Progenitor cell of endocrine pancreas (in vitro differentiated cells): ENCODE measurements at regions not wholly inside any gene's neighbourhood (a gene's known extent, or its start where the extent isn't known, plus 50 kb on each side); places are given as distances from the start of the nearest gene placed in this dataset.

ENCODE experiments used
- DNase-seq: peaks from one replicate; pipeline ENCODE4 v3.0.0; 2021; ENCODE audit warnings: low spot score; ENCODE audit not compliant: unreplicated experiment
- H3K27ac Mint-ChIP-seq: 2 replicates; pipeline ENCODE4 v1.8.0; 2021; ENCODE audit warnings: mild to moderate bottlenecking, moderate library complexity, mixed read lengths
- H3K27me3 Mint-ChIP-seq: 2 replicates; pipeline ENCODE4 v1.8.0; 2021; ENCODE audit warnings: mixed read lengths
- H3K36me3 Mint-ChIP-seq: 2 replicates; pipeline ENCODE4 v1.8.0; 2022; ENCODE audit warnings: mixed read lengths; ENCODE audit not compliant: insufficient read depth
- H3K4me1 Mint-ChIP-seq: 2 replicates; pipeline ENCODE4 v1.8.0; 2021; ENCODE audit warnings: low read depth, mixed read lengths
- H3K4me3 Mint-ChIP-seq: 2 replicates; pipeline ENCODE4 v1.8.0; 2021; ENCODE audit warnings: low read depth, mild to moderate bottlenecking, moderate library complexity, mixed read lengths
- H3K9me3 Mint-ChIP-seq: 2 replicates; pipeline ENCODE4 v1.8.0; 2021; ENCODE audit warnings: low read depth, mixed read lengths
- TF ChIP-seq, protein P1 (sequence below): fragments of 200-600 bp; sonication (generic); IDR thresholded peaks from one replicate; pipeline ENCODE4 v1.5.0; 2021; ENCODE audit warnings: antibody characterized with exemption, mild to moderate bottlenecking; ENCODE audit not compliant: unreplicated experiment

DNA sequence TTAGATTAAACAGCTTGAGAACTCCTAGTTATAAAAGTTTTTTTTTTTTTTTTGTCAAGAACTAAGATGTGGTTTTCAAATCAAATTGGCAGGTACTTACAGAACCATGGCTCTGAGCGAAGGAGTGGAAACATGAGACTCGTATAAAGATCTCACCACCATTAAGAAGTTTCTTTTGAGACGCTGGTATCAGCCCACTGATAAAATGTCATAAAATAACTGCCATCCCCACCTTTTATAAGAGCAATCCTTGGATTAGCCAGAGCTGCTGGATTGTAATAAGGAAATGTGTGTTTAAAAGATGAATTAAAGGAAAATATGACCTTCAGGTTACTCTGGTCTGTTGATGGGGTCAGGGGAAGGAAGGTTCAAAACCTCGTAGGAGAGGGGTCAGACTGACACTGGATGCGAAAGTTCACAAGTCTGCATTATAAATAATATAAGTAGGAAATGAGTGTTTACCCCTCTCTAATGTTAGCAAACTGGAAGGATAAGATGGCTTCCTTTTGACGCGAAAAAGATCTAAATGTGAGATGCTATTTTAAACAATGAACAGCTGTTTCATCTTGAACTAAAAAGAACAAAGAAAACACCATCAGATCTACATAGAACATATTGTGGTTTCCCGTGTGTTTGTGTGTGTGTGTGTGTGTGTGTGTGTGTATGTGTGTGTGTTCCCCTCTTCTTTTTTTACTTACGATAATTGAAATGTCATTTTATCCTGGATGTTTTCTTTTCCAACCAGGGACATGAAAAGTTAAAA lies 386.8 kb upstream of the JAG1 start:
- Mint-ChIP-seq H3K4me3 (no peak overlapping the region), H3K4me1 (peaks cover 23% of the 10 kb centered on the region), H3K27ac (no peak overlapping the region), H3K27me3 (no peaks in the 10 kb centered on the region), H3K36me3 (no peaks in the 10 kb centered on the region), H3K9me3 (no peaks in the 10 kb centered on the region)
- TF ChIP-seq, protein P1, sequence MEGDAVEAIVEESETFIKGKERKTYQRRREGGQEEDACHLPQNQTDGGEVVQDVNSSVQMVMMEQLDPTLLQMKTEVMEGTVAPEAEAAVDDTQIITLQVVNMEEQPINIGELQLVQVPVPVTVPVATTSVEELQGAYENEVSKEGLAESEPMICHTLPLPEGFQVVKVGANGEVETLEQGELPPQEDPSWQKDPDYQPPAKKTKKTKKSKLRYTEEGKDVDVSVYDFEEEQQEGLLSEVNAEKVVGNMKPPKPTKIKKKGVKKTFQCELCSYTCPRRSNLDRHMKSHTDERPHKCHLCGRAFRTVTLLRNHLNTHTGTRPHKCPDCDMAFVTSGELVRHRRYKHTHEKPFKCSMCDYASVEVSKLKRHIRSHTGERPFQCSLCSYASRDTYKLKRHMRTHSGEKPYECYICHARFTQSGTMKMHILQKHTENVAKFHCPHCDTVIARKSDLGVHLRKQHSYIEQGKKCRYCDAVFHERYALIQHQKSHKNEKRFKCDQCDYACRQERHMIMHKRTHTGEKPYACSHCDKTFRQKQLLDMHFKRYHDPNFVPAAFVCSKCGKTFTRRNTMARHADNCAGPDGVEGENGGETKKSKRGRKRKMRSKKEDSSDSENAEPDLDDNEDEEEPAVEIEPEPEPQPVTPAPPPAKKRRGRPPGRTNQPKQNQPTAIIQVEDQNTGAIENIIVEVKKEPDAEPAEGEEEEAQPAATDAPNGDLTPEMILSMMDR: no peak
- no peak for DNase-seq

- no peaks in the 10 kb centered on the region for H3K36me3 Mint-ChIP-seq
- no peak overlapping the region for H3K27ac Mint-ChIP-seq
- H3K4me3 Mint-ChIP-seq: no peak overlapping the region
- TF ChIP-seq, protein P1: no peak
- H3K4me1 Mint-ChIP-seq: peaks cover 21% of the 10 kb centered on the region
- no peaks in the 10 kb centered on the region for H3K9me3 Mint-ChIP-seq
- no peaks in the 10 kb centered on the region for H3K27me3 Mint-ChIP-seq
- no peak for DNase-seq
Observed at GRCh38 chr20:11063444-11063843, 389.6 kb upstream of the JAG1 start.

GRCh38 chr20:11064946-11065345 lies 391.1 kb upstream of the JAG1 start:
- peaks cover 21% of the 10 kb centered on the region for H3K4me1 Mint-ChIP-seq
- H3K9me3 Mint-ChIP-seq: no peaks in the 10 kb centered on the region
- no peak for DNase-seq
- H3K27me3 Mint-ChIP-seq: no peaks in the 10 kb centered on the region
- TF ChIP-seq, protein P1: no peak
- H3K36me3 Mint-ChIP-seq: no peaks in the 10 kb centered on the region
- no peak overlapping the region for H3K4me3 Mint-ChIP-seq
- no peak overlapping the region for H3K27ac Mint-ChIP-seq

DNA sequence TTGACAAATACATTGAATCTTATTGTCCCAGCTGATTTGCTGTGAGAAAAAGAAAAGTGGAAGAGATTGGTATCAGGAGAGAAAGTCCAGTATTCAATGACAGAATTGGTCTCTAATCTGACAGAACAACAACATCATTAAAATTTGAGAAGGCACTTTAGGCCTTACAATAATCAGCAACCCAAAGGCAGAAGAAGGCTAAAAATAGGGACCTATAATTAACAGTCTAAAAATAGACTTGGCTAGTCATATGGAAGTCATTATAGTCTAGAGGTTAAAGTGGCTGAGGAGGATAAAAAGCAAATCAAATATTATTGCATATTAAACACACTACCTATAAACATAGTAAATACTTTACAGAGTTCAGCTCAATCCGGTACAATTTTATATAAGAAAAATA lies 393.6 kb upstream of the JAG1 start:
- TF ChIP-seq, protein P1: no peak
- Mint-ChIP-seq H3K9me3 (peaks cover 12% of the 10 kb centered on the region), H3K36me3 (peaks cover 1% of the 10 kb centered on the region), H3K27ac (no peak overlapping the region), H3K27me3 (no peaks in the 10 kb centered on the region), H3K4me3 (no peak overlapping the region), H3K4me1 (peaks cover 8% of the 10 kb centered on the region)
- DNase-seq: no peak

DNA sequence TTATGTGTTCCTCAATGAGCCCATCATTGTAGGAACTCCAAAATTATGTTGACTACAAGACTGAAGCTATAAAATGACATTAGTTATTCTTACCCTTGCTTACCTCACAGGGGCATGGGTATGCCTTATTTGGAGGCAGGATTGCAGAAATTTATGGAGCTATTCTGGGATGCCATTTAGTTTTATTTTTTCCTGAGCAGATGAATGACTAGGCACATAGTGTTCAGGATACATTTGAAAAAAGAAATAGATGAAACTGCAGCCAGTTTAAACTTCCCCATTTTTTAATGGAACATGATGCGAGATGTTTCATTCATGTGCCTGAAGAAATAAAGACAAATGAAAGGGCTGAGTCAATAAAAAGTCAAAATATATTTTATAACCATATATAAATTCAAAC lies 399.2 kb upstream of the JAG1 start:
- no peak overlapping the region for H3K27ac Mint-ChIP-seq
- peaks cover 1% of the 10 kb centered on the region for H3K36me3 Mint-ChIP-seq
- no peaks in the 10 kb centered on the region for H3K27me3 Mint-ChIP-seq
- TF ChIP-seq, protein P1: no peak
- H3K4me3 Mint-ChIP-seq: no peak overlapping the region
- peaks cover 14% of the 10 kb centered on the region for H3K9me3 Mint-ChIP-seq
- peaks cover 5% of the 10 kb centered on the region for H3K4me1 Mint-ChIP-seq
- DNase-seq: no peak
